Liver (tissue), 3 donors: ENCODE measurements at regions not wholly inside any gene's neighbourhood (a gene's known extent, or its start where the extent isn't known, plus 50 kb on each side); places are given as distances from the start of the nearest gene placed in this dataset.

ENCODE experiments used
- CTCF ChIP-seq: fragments of 150-350 bp; IDR thresholded peaks from 2 replicates; pipeline ENCODE4 v1.5.1; 2017; ENCODE audit warnings: improper control_type of control experiment, low read depth, low read length; ENCODE audit not compliant: missing input control
- EGR1 ChIP-seq, 2 donors: IDR thresholded peaks; 2 replicates each; pipeline ENCODE4 v1.6.1; 2016 to 2018; ENCODE audit warnings: antibody characterized with exemption in 2 of 2, low read depth in 2 of 2
- FOXA1 ChIP-seq: IDR thresholded peaks from 2 replicates; pipeline ENCODE4 v1.6.1; 2016; ENCODE audit warnings: antibody characterized with exemption
- GABPA ChIP-seq, 2 donors: IDR thresholded peaks in 1 of 2; conservative IDR thresholded peaks in 1 of 2; 2 replicates each; pipeline ENCODE4 v1.6.1; 2016; ENCODE audit warnings: antibody characterized with exemption in 2 of 2, mild to moderate bottlenecking in 1 of 2, moderate library complexity in 1 of 2
- JUND ChIP-seq, 2 donors: IDR thresholded peaks; 2 replicates each; pipeline ENCODE4 v1.6.1; 2016; ENCODE audit warnings: antibody characterized with exemption in 2 of 2
- MAX ChIP-seq: IDR thresholded peaks from 2 replicates; pipeline ENCODE4 v1.6.1; 2016; ENCODE audit warnings: antibody characterized with exemption
- NR2F2 ChIP-seq: IDR thresholded peaks from 2 replicates; pipeline ENCODE4 v1.6.1; 2016; ENCODE audit warnings: antibody characterized with exemption
- RAD21 ChIP-seq, 2 donors: IDR thresholded peaks; 2 replicates each; pipeline ENCODE4 v1.6.1; 2016; ENCODE audit warnings: antibody characterized with exemption in 2 of 2, mild to moderate bottlenecking in 2 of 2
- REST ChIP-seq: IDR thresholded peaks from 2 replicates; pipeline ENCODE4 v1.6.1; 2016; ENCODE audit warnings: antibody characterized with exemption, mild to moderate bottlenecking
- SP1 ChIP-seq: IDR thresholded peaks from 2 replicates; pipeline ENCODE4 v1.6.1; 2018; ENCODE audit warnings: antibody characterized with exemption, mild to moderate bottlenecking
- TAF1 ChIP-seq: conservative IDR thresholded peaks from 2 replicates; pipeline ENCODE4 v1.6.1; 2016; ENCODE audit warnings: antibody characterized with exemption, mild to moderate bottlenecking
- YY1 ChIP-seq: IDR thresholded peaks from 2 replicates; pipeline ENCODE4 v1.6.1; 2016; ENCODE audit warnings: antibody characterized with exemption, mild to moderate bottlenecking
- donor health status: healthy.
- donor health status: healthy.

- TF ChIP-seq REST (no peak), CTCF (no peak), MAX (no peak), RAD21 (IDR thresholded peaks at IDR 0.05) (no peak), SP1 (no peak), TAF1 (no peak), YY1 (no peak), JUND (IDR thresholded peaks at IDR 0.05) (no peak), NR2F2 (no peak), GABPA (IDR thresholded peaks at IDR 0.05 in 1 of 2, conservative IDR thresholded peaks at IDR 0.05 in 1 of 2) (no peak), EGR1 (IDR thresholded peaks at IDR 0.05; ENCODE audit: low read depth in 2 of 2) (no peak), FOXA1 (no peak)
These were observed 103.5 kb upstream of the IRF2BP2 start for GRCh38 chr1:234713440-234713839.
